ENCODE measurements at regions not wholly inside any gene's neighbourhood (a gene's known extent, or its start where the extent isn't known, plus 50 kb on each side); places are given as distances from the start of the nearest gene placed in this dataset.
A peak's percentile ranks its signal among the peaks of the same experiment; 100 is the strongest.

DNA sequence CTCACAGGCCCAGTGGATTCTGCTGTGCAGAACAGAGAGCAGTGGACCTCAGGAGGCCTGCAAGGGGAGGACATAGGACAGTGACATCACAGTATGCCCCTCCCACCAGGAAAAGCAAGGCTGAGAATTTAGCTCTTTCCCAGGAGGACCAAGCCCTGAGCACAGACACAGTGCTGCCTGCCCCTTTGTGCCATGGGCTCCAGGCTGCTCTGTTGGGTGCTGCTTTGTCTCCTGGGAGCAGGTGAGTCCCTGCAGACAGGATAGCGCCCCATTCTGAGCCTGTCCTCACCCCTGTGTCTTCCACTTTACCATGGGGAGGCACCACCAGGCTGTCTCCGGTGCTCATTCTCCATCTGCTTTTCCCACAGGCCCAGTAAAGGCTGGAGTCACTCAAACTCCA, 63.0 kb upstream of the PRSS58 start:
- Histone ChIP-seq H3K9me3 (ENCODE audit: insufficient read depth, low read depth) (no peaks in the 10 kb centered on the region), H2AFZ (no peak overlapping the region), H3K4me2 (no peak overlapping the region), H4K20me1 (ENCODE audit: insufficient read depth) (no peaks in the 10 kb centered on the region), H3F3A (ENCODE audit: insufficient read depth, low read depth) (no peaks in the 10 kb centered on the region), H3K79me2 (ENCODE audit: low read depth) (no peaks in the 10 kb centered on the region), H3K9me2 (ENCODE audit: insufficient read depth) (no peaks in the 10 kb centered on the region), H3K27me3 (ENCODE audit: insufficient read depth, low read depth) (no peaks in the 10 kb centered on the region), H3K27ac (no peak overlapping the region), H3K36me3 (ENCODE audit: low read depth) (no peaks in the 10 kb centered on the region), H3K4me1 (replicated peaks; ENCODE audit: insufficient read depth) (0 out of 2 replicates have a peak, but pooled peaks cover 4% of the 10 kb centered on the region), H3K4me3 (no peak overlapping the region)
- intact Hi-C loops (cut with micrococcal nuclease; ENCODE audit: unreplicated experiment), result loop anchor here (5.0 to 10.0 kb wide), 6 partner anchors 176 to 636 kb away; no protein-coding TSS in a partner anchor
- POLR2A ChIA-PET (ENCODE audit: unreplicated experiment), result no interaction called here
- no peak for DNase-seq
- no TSS peak for BruUV-seq (replicated peaks)
- TF ChIP-seq EZH2 (IDR thresholded peaks at IDR 0.05; ENCODE audit: low read depth), result no peak
- CTCF ChIA-PET, result no interaction called here

DNA sequence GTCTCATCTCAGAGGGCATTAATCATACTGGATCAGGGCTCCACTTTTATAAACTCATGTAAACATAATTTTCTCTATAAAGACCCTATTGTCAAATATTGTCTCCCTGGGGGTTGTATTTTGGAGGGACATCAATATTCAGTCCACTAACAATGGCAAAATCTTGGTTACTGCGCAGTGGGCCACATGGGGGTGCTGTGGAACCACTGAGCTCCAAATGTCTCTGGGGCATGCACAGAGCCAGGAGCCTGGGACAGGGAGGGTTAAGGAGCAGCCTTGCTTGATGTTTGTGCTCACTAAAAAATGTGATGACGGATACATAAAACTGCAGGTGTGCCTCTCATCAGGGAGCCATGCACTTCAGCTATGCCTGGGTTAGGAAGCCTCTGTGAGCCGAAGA, 62.1 kb upstream of the PRSS58 start:
- Histone ChIP-seq H3K27me3 (ENCODE audit: insufficient read depth, low read depth) (no peaks in the 10 kb centered on the region), H2AFZ (no peak overlapping the region), H3K4me2 (no peak overlapping the region), H3K9me2 (ENCODE audit: insufficient read depth) (no peaks in the 10 kb centered on the region), H4K20me1 (ENCODE audit: insufficient read depth) (no peaks in the 10 kb centered on the region), H3K36me3 (ENCODE audit: low read depth) (no peaks in the 10 kb centered on the region), H3K4me3 (no peak overlapping the region), H3K79me2 (ENCODE audit: low read depth) (no peaks in the 10 kb centered on the region), H3K27ac (no peak overlapping the region), H3F3A (ENCODE audit: insufficient read depth, low read depth) (no peaks in the 10 kb centered on the region), H3K9me3 (ENCODE audit: insufficient read depth, low read depth) (no peaks in the 10 kb centered on the region), H3K4me1 (replicated peaks; ENCODE audit: insufficient read depth) (0 out of 2 replicates have a peak, but pooled peaks cover 4% of the 10 kb centered on the region)
- intact Hi-C loops (cut with micrococcal nuclease; ENCODE audit: unreplicated experiment), result loop anchor here (5.0 to 10.0 kb wide), 6 partner anchors 177 to 637 kb away; no protein-coding TSS in a partner anchor
- TF ChIP-seq EZH2 (IDR thresholded peaks at IDR 0.05; ENCODE audit: low read depth), result no peak
- TF ChIP-seq, protein P1, sequence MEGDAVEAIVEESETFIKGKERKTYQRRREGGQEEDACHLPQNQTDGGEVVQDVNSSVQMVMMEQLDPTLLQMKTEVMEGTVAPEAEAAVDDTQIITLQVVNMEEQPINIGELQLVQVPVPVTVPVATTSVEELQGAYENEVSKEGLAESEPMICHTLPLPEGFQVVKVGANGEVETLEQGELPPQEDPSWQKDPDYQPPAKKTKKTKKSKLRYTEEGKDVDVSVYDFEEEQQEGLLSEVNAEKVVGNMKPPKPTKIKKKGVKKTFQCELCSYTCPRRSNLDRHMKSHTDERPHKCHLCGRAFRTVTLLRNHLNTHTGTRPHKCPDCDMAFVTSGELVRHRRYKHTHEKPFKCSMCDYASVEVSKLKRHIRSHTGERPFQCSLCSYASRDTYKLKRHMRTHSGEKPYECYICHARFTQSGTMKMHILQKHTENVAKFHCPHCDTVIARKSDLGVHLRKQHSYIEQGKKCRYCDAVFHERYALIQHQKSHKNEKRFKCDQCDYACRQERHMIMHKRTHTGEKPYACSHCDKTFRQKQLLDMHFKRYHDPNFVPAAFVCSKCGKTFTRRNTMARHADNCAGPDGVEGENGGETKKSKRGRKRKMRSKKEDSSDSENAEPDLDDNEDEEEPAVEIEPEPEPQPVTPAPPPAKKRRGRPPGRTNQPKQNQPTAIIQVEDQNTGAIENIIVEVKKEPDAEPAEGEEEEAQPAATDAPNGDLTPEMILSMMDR (conservative IDR thresholded peaks at IDR 0.05), result peak; percentile 65
- no TSS peak for BruUV-seq (replicated peaks)
- ChIA-PET POLR2A (ENCODE audit: unreplicated experiment) (no interaction called here), CTCF (interaction anchor here (0.5 to 1.1 kb wide), 5 partner anchors 16 to 581 kb away, joined by 3 to 8 read pairs (median 3); no protein-coding TSS in a partner anchor)
- DNase-seq, result peak in 1 of 2 experiments; percentile 41

DNA sequence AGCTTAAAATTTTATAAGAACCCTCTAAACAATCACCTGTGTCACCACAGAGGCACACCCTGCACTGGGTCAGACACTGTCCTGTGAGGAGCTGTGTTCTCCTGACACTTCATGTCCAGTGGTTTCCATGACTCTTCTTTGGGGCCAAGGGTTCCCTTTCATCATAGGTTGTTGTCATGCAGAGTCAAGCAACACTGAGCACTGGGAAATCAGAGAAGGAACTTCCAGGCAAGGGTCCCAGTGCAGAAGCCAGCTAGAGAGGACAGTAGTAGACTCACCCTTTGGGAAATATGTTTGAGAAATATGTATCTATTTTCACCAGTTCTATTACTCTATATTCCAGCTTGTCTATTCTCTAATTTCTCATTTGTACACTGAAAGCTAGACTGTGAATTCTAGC, 56.4 kb upstream of the PRSS58 start:
- no peaks in the 10 kb centered on the region for H3K36me3 ChIP-seq (ENCODE audit: low read depth)
- no peak overlapping the region for H2AFZ ChIP-seq
- ChIA-PET CTCF (no interaction called here), POLR2A (ENCODE audit: unreplicated experiment) (no interaction called here)
- H3K79me2 ChIP-seq (ENCODE audit: low read depth), result no peaks in the 10 kb centered on the region
- H3K9me2 ChIP-seq (ENCODE audit: insufficient read depth), result no peaks in the 10 kb centered on the region
- H3K9me3 ChIP-seq (ENCODE audit: insufficient read depth, low read depth), result no peaks in the 10 kb centered on the region
- no peak for DNase-seq
- intact Hi-C loops (cut with micrococcal nuclease; ENCODE audit: unreplicated experiment), result no loop called here
- H3K4me2 ChIP-seq, result no peak overlapping the region
- no peaks in the 10 kb centered on the region for H4K20me1 ChIP-seq (ENCODE audit: insufficient read depth)
- H3K27ac ChIP-seq, result no peak overlapping the region
- BruUV-seq (replicated peaks), result no TSS peak
- no peak overlapping the region for H3K4me3 ChIP-seq
- no peaks in the 10 kb centered on the region for H3K27me3 ChIP-seq (ENCODE audit: insufficient read depth, low read depth)
- H3K4me1 ChIP-seq (replicated peaks; ENCODE audit: insufficient read depth), result no peaks in the 10 kb centered on the region
- no peak for TF ChIP-seq EZH2 (IDR thresholded peaks at IDR 0.05; ENCODE audit: low read depth)
- TF ChIP-seq, protein P1 (conservative IDR thresholded peaks at IDR 0.05), result no peak
- H3F3A ChIP-seq (ENCODE audit: insufficient read depth, low read depth), result no peaks in the 10 kb centered on the region

DNA sequence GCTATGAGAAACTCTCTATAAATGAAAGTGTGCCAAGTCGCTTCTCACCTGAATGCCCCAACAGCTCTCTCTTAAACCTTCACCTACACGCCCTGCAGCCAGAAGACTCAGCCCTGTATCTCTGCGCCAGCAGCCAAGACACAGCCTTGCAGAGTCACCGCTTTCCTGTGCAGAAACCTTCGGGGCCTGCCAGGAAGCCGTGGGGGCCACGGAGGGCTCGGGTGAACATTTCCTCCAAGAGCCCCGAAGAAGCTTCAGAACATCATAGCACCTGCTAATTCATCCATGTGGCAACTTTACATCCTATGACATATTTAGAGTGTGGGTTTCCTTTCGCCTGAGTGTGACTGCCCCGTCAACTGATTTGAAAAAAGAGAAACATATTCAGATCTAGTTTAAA, 55.7 kb upstream of the PRSS58 start:
- Histone ChIP-seq H3K4me3 (no peak overlapping the region), H3K36me3 (ENCODE audit: low read depth) (no peaks in the 10 kb centered on the region), H3K79me2 (ENCODE audit: low read depth) (no peaks in the 10 kb centered on the region), H4K20me1 (ENCODE audit: insufficient read depth) (no peaks in the 10 kb centered on the region), H3K9me3 (ENCODE audit: insufficient read depth, low read depth) (no peaks in the 10 kb centered on the region), H3K9me2 (ENCODE audit: insufficient read depth) (no peaks in the 10 kb centered on the region), H3F3A (ENCODE audit: insufficient read depth, low read depth) (no peaks in the 10 kb centered on the region), H3K27ac (no peak overlapping the region), H3K27me3 (ENCODE audit: insufficient read depth, low read depth) (no peaks in the 10 kb centered on the region), H3K4me1 (replicated peaks; ENCODE audit: insufficient read depth) (no peaks in the 10 kb centered on the region), H3K4me2 (no peak overlapping the region), H2AFZ (no peak overlapping the region)
- intact Hi-C loops (cut with micrococcal nuclease; ENCODE audit: unreplicated experiment), result no loop called here
- ChIA-PET CTCF (no interaction called here), POLR2A (ENCODE audit: unreplicated experiment) (no interaction called here)
- no TSS peak for BruUV-seq (replicated peaks)
- no peak for TF ChIP-seq EZH2 (IDR thresholded peaks at IDR 0.05; ENCODE audit: low read depth)
- no peak for DNase-seq

Measured in PC-9 (cell line).